SK-N-SH (cell line): ENCODE measurements at regions not wholly inside any gene's neighbourhood (a gene's known extent, or its start where the extent isn't known, plus 50 kb on each side); places are given as distances from the start of the nearest gene placed in this dataset.

Experiments used
- CHD2 ChIP-seq: fragments of 150-350 bp; IDR thresholded peaks from 2 replicates; pipeline ENCODE4 v1.6.1; 2018; ENCODE audit warnings: low read length; ENCODE audit not compliant: partially characterized antibody
- EP300 ChIP-seq, 2 experiments: IDR thresholded peaks; 2 replicates each; pipeline versions ENCODE4 v1.4.0 to v1.6.1; 2012; ENCODE audit warnings: borderline replicate concordance in 1 of 2, low read depth in 1 of 2, low read length in 1 of 2
- MXI1 ChIP-seq: IDR thresholded peaks from 2 replicates; pipeline ENCODE4 v1.6.1; 2012; ENCODE audit warnings: mild to moderate bottlenecking, low read depth, low read length, improper control_type of control experiment
- NFIC ChIP-seq: IDR thresholded peaks from 2 replicates; pipeline ENCODE4 v1.4.0; 2012; ENCODE audit warnings: borderline replicate concordance
- POLR2AphosphoS5 ChIP-seq: IDR thresholded peaks from 2 replicates; pipeline ENCODE4 v1.6.1; 2012; ENCODE audit warnings: low read depth, low read length
- SMC3 ChIP-seq: IDR thresholded peaks from 2 replicates; pipeline ENCODE4 v1.6.1; 2012; ENCODE audit warnings: low read depth, low read length, improper control_type of control experiment
- YY1 ChIP-seq: IDR thresholded peaks from 2 replicates; pipeline ENCODE4 v1.4.0; 2012; ENCODE audit warnings: low read depth, mild to moderate bottlenecking
- TF ChIP-seq, protein P1 (sequence below): fragments of 200-600 bp; sonication (generic); IDR thresholded peaks from 2 replicates; pipeline ENCODE4 v1.6.1; 2017; ENCODE audit warnings: antibody characterized with exemption, mild to moderate bottlenecking, moderate library complexity
- TF ChIP-seq, protein P2 (sequence below): fragments of 150-350 bp; IDR thresholded peaks from 2 replicates; pipeline ENCODE4 v1.6.1; 2017; ENCODE audit warnings: antibody characterized with exemption, low read length, low read depth, borderline replicate concordance
- TF ChIP-seq, protein P3 (sequence below): IDR thresholded peaks from 2 replicates; pipeline ENCODE4; 2012

DNA sequence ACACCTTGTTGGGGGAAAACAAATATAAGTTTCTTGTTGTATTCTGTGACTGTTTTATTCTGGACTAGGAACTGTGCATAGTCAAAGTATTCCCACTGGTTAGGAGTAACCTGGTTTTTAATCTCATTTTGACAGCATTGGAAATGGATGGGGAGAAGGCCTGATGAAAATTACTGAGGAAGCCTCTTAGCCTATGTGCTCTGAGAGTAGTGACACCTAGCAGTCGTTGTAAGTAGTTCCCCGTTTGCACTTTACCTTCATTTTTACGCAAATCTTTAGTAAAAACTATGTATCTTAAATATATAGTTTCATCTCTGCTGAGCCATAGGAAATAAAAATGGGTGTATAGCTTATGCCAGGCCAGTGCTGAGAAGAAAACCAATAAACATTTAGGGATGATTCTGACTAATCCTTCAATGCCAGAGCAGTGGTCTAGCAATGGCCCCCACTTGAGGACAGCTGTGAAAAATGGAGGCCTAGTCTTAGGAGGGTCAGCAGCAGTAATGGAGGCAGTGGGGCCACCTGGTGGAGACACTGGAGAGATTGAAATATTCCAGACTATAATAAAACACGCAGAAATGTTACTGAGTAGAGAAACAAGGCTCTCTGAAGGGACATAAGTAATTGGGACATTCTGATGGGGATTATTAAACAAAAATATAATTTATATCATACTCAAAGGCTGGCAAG lies 133.2 kb upstream of the NOVA1 start:
- TF ChIP-seq CHD2 (no peak), MXI1 (no peak), POLR2AphosphoS5 (no peak), SMC3 (peak; percentile 49), EP300 (IDR thresholded peaks at IDR 0.05; ENCODE audit: borderline replicate concordance in 1 of 2, low read depth in 1 of 2, low read length in 1 of 2) (no peak), NFIC (no peak), YY1 (no peak)
- TF ChIP-seq, protein P1, sequence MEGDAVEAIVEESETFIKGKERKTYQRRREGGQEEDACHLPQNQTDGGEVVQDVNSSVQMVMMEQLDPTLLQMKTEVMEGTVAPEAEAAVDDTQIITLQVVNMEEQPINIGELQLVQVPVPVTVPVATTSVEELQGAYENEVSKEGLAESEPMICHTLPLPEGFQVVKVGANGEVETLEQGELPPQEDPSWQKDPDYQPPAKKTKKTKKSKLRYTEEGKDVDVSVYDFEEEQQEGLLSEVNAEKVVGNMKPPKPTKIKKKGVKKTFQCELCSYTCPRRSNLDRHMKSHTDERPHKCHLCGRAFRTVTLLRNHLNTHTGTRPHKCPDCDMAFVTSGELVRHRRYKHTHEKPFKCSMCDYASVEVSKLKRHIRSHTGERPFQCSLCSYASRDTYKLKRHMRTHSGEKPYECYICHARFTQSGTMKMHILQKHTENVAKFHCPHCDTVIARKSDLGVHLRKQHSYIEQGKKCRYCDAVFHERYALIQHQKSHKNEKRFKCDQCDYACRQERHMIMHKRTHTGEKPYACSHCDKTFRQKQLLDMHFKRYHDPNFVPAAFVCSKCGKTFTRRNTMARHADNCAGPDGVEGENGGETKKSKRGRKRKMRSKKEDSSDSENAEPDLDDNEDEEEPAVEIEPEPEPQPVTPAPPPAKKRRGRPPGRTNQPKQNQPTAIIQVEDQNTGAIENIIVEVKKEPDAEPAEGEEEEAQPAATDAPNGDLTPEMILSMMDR = peak; percentile 56
- TF ChIP-seq, protein P2, sequence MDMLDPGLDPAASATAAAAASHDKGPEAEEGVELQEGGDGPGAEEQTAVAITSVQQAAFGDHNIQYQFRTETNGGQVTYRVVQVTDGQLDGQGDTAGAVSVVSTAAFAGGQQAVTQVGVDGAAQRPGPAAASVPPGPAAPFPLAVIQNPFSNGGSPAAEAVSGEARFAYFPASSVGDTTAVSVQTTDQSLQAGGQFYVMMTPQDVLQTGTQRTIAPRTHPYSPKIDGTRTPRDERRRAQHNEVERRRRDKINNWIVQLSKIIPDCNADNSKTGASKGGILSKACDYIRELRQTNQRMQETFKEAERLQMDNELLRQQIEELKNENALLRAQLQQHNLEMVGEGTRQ = no peak
- TF ChIP-seq, protein P3, sequence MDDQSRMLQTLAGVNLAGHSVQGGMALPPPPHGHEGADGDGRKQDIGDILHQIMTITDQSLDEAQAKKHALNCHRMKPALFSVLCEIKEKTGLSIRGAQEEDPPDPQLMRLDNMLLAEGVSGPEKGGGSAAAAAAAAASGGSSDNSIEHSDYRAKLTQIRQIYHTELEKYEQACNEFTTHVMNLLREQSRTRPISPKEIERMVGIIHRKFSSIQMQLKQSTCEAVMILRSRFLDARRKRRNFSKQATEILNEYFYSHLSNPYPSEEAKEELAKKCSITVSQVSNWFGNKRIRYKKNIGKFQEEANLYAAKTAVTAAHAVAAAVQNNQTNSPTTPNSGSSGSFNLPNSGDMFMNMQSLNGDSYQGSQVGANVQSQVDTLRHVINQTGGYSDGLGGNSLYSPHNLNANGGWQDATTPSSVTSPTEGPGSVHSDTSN = no peak
